Stimulated activated CD4-positive, alpha-beta T cell treated with anti-CD3 and anti-CD28 coated beads, TNF-alpha, amount 100 ng/mL, for 1 hour (primary cell): ENCODE measurements at regions not wholly inside any gene's neighbourhood (a gene's known extent, or its start where the extent isn't known, plus 50 kb on each side); places are given as distances from the start of the nearest gene placed in this dataset.

Source experiments
- DNase-seq, 3 donors: peaks; one replicate each; pipeline ENCODE4 v3.0.0-alpha.2; 2020; ENCODE audit warnings: low read depth in 3 of 3, low spot score in 1 of 3

GRCh38 chr5:68531970-68532369 is 316.4 kb downstream of the PIK3R1 start:
- no peak for DNase-seq

GRCh38 chr5:68533051-68533450 is 317.5 kb downstream of the PIK3R1 start:
- no peak for DNase-seq

- no peak for DNase-seq
Observed at GRCh38 chr5:68533571-68534084, 318.1 kb downstream of the PIK3R1 start.

- no peak for DNase-seq
Observed at GRCh38 chr5:68534131-68534940, 318.8 kb downstream of the PIK3R1 start.

- DNase-seq: no peak
Observed at GRCh38 chr5:68534956-68535520, 319.5 kb downstream of the PIK3R1 start.

- no peak for DNase-seq
Observed at GRCh38 chr5:68538814-68539420, 323.4 kb downstream of the PIK3R1 start.

- DNase-seq: no peak
Observed at GRCh38 chr5:68540798-68541590, 325.4 kb downstream of the PIK3R1 start.

- DNase-seq: no peak
Observed at GRCh38 chr5:68542207-68542606, 326.7 kb downstream of the PIK3R1 start.

GRCh38 chr5:68543212-68543611 is 327.7 kb downstream of the PIK3R1 start:
- DNase-seq: no peak

- DNase-seq: no peak
Observed at GRCh38 chr5:68544091-68544647, 328.6 kb downstream of the PIK3R1 start.

- no peak for DNase-seq
Observed at GRCh38 chr5:68544648-68545552, 329.3 kb downstream of the PIK3R1 start.

- no peak for DNase-seq
Observed at GRCh38 chr5:68545636-68546295, 330.2 kb downstream of the PIK3R1 start.

GRCh38 chr5:68547056-68547455 is 331.5 kb downstream of the PIK3R1 start:
- no peak for DNase-seq

GRCh38 chr5:68547622-68548021 is 332.1 kb downstream of the PIK3R1 start:
- DNase-seq: no peak

- DNase-seq: no peak
Observed at GRCh38 chr5:68548959-68549676, 333.6 kb downstream of the PIK3R1 start.

GRCh38 chr5:68550015-68550414 is 334.5 kb downstream of the PIK3R1 start:
- no peak for DNase-seq

- DNase-seq: no peak
Observed at GRCh38 chr5:68551436-68551835, 335.9 kb downstream of the PIK3R1 start.

- no peak for DNase-seq
Observed at GRCh38 chr5:68554571-68555279, 339.2 kb downstream of the PIK3R1 start.
